Naive thymus-derived CD4-positive, alpha-beta T cell (primary cell): ENCODE measurements at regions not wholly inside any gene's neighbourhood (a gene's known extent, or its start where the extent isn't known, plus 50 kb on each side); places are given as distances from the start of the nearest gene placed in this dataset.

ENCODE experiments used
- ATAC-seq: fragments of 150-1000 bp; cut with Tn5 transposase; 2 replicates; pipeline ENCODE4 v1.10.0; 2021; ENCODE audit warnings: mild to moderate bottlenecking, moderate library complexity
- CTCF ChIA-PET: fragments of 350-600 bp; sonication (Branson Sonifier 250); formaldehyde crosslinking; loops from one replicate; lab custom pipeline; 2021; ENCODE audit warnings: antibody characterized with exemption; lab: Charles Lee
- POLR2A ChIA-PET: fragments of 350-600 bp; sonication (Branson Sonifier 250); formaldehyde crosslinking; loops from one replicate; lab custom pipeline; 2021; ENCODE audit warnings: antibody characterized with exemption, inconsistent platforms; lab: Charles Lee
- DNase-seq, 9 donors: peaks; one replicate each; pipeline versions ENCODE4 v3.0.0 to v3.0.0-alpha.2; 2020 to 2022; ENCODE audit warnings: mixed read lengths in 1 of 9
- H3K27ac ChIP-seq: one replicate; pipeline ENCODE4 v1.7.0; 2013; ENCODE audit warnings: mild to moderate bottlenecking, low read depth, low read length, moderate library complexity
- H3K27me3 ChIP-seq, 2 donors: one replicate each; pipeline ENCODE4 v1.7.0; 2013; ENCODE audit warnings: low read length in 2 of 2, mild to moderate bottlenecking in 2 of 2, moderate library complexity in 2 of 2; ENCODE audit not compliant: control insufficient read depth in 2 of 2, insufficient read depth in 2 of 2
- H3K36me3 ChIP-seq, 3 experiments: 1 replicate in 2 of 3; 2 replicates in 1 of 3; pipeline ENCODE4 v1.7.0; 2013; ENCODE audit warnings: low read length in 3 of 3, mild to moderate bottlenecking in 3 of 3, moderate library complexity in 1 of 3; ENCODE audit not compliant: insufficient read depth in 3 of 3, control insufficient read depth in 2 of 3
- H3K4me1 ChIP-seq, 2 donors: one replicate each; pipeline ENCODE4 v1.7.0; 2013; ENCODE audit warnings: low read length in 2 of 2, mild to moderate bottlenecking in 2 of 2, moderate library complexity in 1 of 2; ENCODE audit not compliant: control insufficient read depth in 2 of 2, insufficient read depth in 2 of 2
- H3K4me3 ChIP-seq: 2 replicates; pipeline ENCODE4 v1.7.0; 2013; ENCODE audit warnings: mild to moderate bottlenecking, low read length
- H3K9me3 ChIP-seq, 3 experiments: 1 replicate in 2 of 3; 2 replicates in 1 of 3; pipeline ENCODE4 v1.7.0; 2013; ENCODE audit warnings: low read length in 3 of 3; ENCODE audit not compliant: control insufficient read depth in 2 of 3
- H3K27ac Mint-ChIP-seq, 9 donors: one replicate each; pipeline ENCODE4 v1.8.0; 2020 to 2022; ENCODE audit warnings: mixed read lengths in 9 of 9, mild to moderate bottlenecking in 8 of 9, moderate library complexity in 5 of 9, inconsistent platforms in 2 of 9
- H3K27me3 Mint-ChIP-seq, 5 donors: one replicate each; pipeline ENCODE4 v1.8.0; 2021 to 2022; ENCODE audit warnings: mixed read lengths in 5 of 5, mild to moderate bottlenecking in 1 of 5
- H3K36me3 Mint-ChIP-seq, 5 donors: one replicate each; pipeline ENCODE4 v1.8.0; 2020 to 2022; ENCODE audit warnings: mixed read lengths in 5 of 5, mild to moderate bottlenecking in 3 of 5, inconsistent platforms in 1 of 5
- H3K4me1 Mint-ChIP-seq, 7 donors: one replicate each; pipeline ENCODE4 v1.8.0; 2020 to 2022; ENCODE audit warnings: mixed read lengths in 7 of 7, mild to moderate bottlenecking in 3 of 7, inconsistent platforms in 1 of 7
- H3K4me3 Mint-ChIP-seq, 10 donors: one replicate each; pipeline ENCODE4 v1.8.0; 2020 to 2022; ENCODE audit warnings: mild to moderate bottlenecking in 10 of 10, mixed read lengths in 10 of 10, moderate library complexity in 6 of 10, inconsistent platforms in 2 of 10
- H3K9me3 Mint-ChIP-seq, 11 donors: one replicate each; pipeline ENCODE4 v1.8.0; 2020 to 2022; ENCODE audit warnings: mixed read lengths in 11 of 11, mild to moderate bottlenecking in 4 of 11, inconsistent platforms in 1 of 11, moderate library complexity in 1 of 11
- intact Hi-C, 2 donors: fragments of 100-400 bp; cut with micrococcal nuclease; formaldehyde crosslinking; loops; one replicate each; pipeline ENCODE4 v1.15.1; 2023

- no peak overlapping the region for H3K27ac Mint-ChIP-seq
- no peaks in the 10 kb centered on the region for H3K27me3 Mint-ChIP-seq
- Histone ChIP-seq H3K4me1 (no peaks in the 10 kb centered on the region), H3K4me3 (no peak overlapping the region), H3K27ac (no peak overlapping the region), H3K9me3 (no peaks in the 10 kb centered on the region), H3K36me3 (no peaks in the 10 kb centered on the region), H3K27me3 (no peaks in the 10 kb centered on the region)
- CTCF ChIA-PET = no interaction called here
- no peak overlapping the region for H3K4me3 Mint-ChIP-seq
- POLR2A ChIA-PET = no interaction called here
- intact Hi-C loops = no loop called here
- peaks cover 0 to 19% (median 2%) of the 10 kb centered on the region in 11 donors for H3K9me3 Mint-ChIP-seq
- no peaks in the 10 kb centered on the region for H3K36me3 Mint-ChIP-seq
- H3K4me1 Mint-ChIP-seq = no peaks in the 10 kb centered on the region
- DNase-seq = no peak
- ATAC-seq = no peak
These were observed 498.3 kb downstream of the RIT2 start for GRCh38 chr18:42617221-42617620.

GRCh38 chr18:42619771-42620170 lies 495.7 kb downstream of the RIT2 start:
- no peaks in the 10 kb centered on the region for H3K36me3 ChIP-seq
- no peaks in the 10 kb centered on the region for H3K27me3 ChIP-seq
- H3K4me1 ChIP-seq = no peaks in the 10 kb centered on the region
- Mint-ChIP-seq H3K27me3 (no peaks in the 10 kb centered on the region), H3K9me3 (peaks cover 0 to 21% (median 2%) of the 10 kb centered on the region in 11 donors), H3K36me3 (peaks cover 0 to 1% (median 0%) of the 10 kb centered on the region in 5 donors), H3K4me1 (no peaks in the 10 kb centered on the region), H3K4me3 (no peak overlapping the region), H3K27ac (no peak overlapping the region)
- no peak overlapping the region for H3K4me3 ChIP-seq
- H3K27ac ChIP-seq = no peak overlapping the region
- intact Hi-C loops = no loop called here
- no peak for ATAC-seq
- ChIA-PET CTCF (no interaction called here), POLR2A (no interaction called here)
- no peak for DNase-seq
- no peaks in the 10 kb centered on the region for H3K9me3 ChIP-seq

GRCh38 chr18:42620657-42621056 lies 494.8 kb downstream of the RIT2 start:
- Mint-ChIP-seq H3K4me3 (no peak overlapping the region), H3K27me3 (no peaks in the 10 kb centered on the region), H3K9me3 (peaks cover 0 to 24% (median 4%) of the 10 kb centered on the region in 11 donors), H3K4me1 (no peaks in the 10 kb centered on the region), H3K36me3 (peaks cover 0 to 5% (median 0%) of the 10 kb centered on the region in 5 donors), H3K27ac (no peak overlapping the region)
- ChIA-PET POLR2A (no interaction called here), CTCF (no interaction called here)
- ATAC-seq (no peak), DNase-seq (no peak)
- Histone ChIP-seq H3K4me3 (no peak overlapping the region), H3K27ac (no peak overlapping the region), H3K36me3 (no peaks in the 10 kb centered on the region), H3K9me3 (no peaks in the 10 kb centered on the region), H3K27me3 (no peaks in the 10 kb centered on the region), H3K4me1 (no peaks in the 10 kb centered on the region)
- intact Hi-C loops = no loop called here

GRCh38 chr18:42623935-42624334 lies 491.6 kb downstream of the RIT2 start:
- H3K9me3 ChIP-seq = no peaks in the 10 kb centered on the region
- H3K27me3 ChIP-seq = no peaks in the 10 kb centered on the region
- Mint-ChIP-seq H3K27me3 (no peaks in the 10 kb centered on the region), H3K4me1 (no peaks in the 10 kb centered on the region), H3K9me3 (peaks cover 0 to 21% (median 3%) of the 10 kb centered on the region in 11 donors), H3K36me3 (peaks cover 0 to 5% (median 0%) of the 10 kb centered on the region in 5 donors), H3K4me3 (no peak overlapping the region), H3K27ac (no peak overlapping the region)
- ATAC-seq = no peak
- intact Hi-C loops = no loop called here
- CTCF ChIA-PET = no interaction called here
- no peak for DNase-seq
- H3K4me1 ChIP-seq = no peaks in the 10 kb centered on the region
- H3K36me3 ChIP-seq = no peaks in the 10 kb centered on the region
- H3K27ac ChIP-seq = no peak overlapping the region
- no peak overlapping the region for H3K4me3 ChIP-seq
- POLR2A ChIA-PET = no interaction called here

GRCh38 chr18:42632801-42633200 lies 482.7 kb downstream of the RIT2 start:
- H3K27ac Mint-ChIP-seq = no peak overlapping the region
- no peak for ATAC-seq
- Histone ChIP-seq H3K36me3 (no peaks in the 10 kb centered on the region), H3K9me3 (no peaks in the 10 kb centered on the region), H3K4me3 (no peak overlapping the region), H3K27ac (no peak overlapping the region), H3K27me3 (no peaks in the 10 kb centered on the region), H3K4me1 (no peaks in the 10 kb centered on the region)
- no peak for DNase-seq
- intact Hi-C loops = no loop called here
- H3K27me3 Mint-ChIP-seq = no peaks in the 10 kb centered on the region
- H3K9me3 Mint-ChIP-seq = peaks cover 0 to 17% (median 3%) of the 10 kb centered on the region in 11 donors
- ChIA-PET POLR2A (no interaction called here), CTCF (no interaction called here)
- no peaks in the 10 kb centered on the region for H3K4me1 Mint-ChIP-seq
- H3K36me3 Mint-ChIP-seq = no peaks in the 10 kb centered on the region
- no peak overlapping the region for H3K4me3 Mint-ChIP-seq

GRCh38 chr18:42635378-42636048 lies 480.0 kb downstream of the RIT2 start:
- Histone ChIP-seq H3K27ac (no peak overlapping the region), H3K36me3 (no peaks in the 10 kb centered on the region), H3K4me1 (no peaks in the 10 kb centered on the region), H3K9me3 (no peaks in the 10 kb centered on the region), H3K27me3 (no peaks in the 10 kb centered on the region), H3K4me3 (no peak overlapping the region)
- peaks cover 0 to 6% (median 0%) of the 10 kb centered on the region in 5 donors for H3K36me3 Mint-ChIP-seq
- H3K27ac Mint-ChIP-seq = no peak overlapping the region
- no peaks in the 10 kb centered on the region for H3K27me3 Mint-ChIP-seq
- POLR2A ChIA-PET = no interaction called here
- H3K4me3 Mint-ChIP-seq = no peak overlapping the region
- CTCF ChIA-PET = no interaction called here
- DNase-seq (no peak), ATAC-seq (no peak)
- intact Hi-C loops = no loop called here
- no peaks in the 10 kb centered on the region for H3K4me1 Mint-ChIP-seq
- H3K9me3 Mint-ChIP-seq = peaks cover 0 to 24% (median 3%) of the 10 kb centered on the region in 11 donors

GRCh38 chr18:42636309-42636708 lies 479.2 kb downstream of the RIT2 start:
- POLR2A ChIA-PET = no interaction called here
- DNase-seq = no peak
- H3K4me1 Mint-ChIP-seq = no peaks in the 10 kb centered on the region
- H3K4me3 ChIP-seq = no peak overlapping the region
- H3K9me3 Mint-ChIP-seq = peaks cover 0 to 22% (median 4%) of the 10 kb centered on the region in 11 donors
- intact Hi-C loops = no loop called here
- no peaks in the 10 kb centered on the region for H3K4me1 ChIP-seq
- no peak overlapping the region for H3K4me3 Mint-ChIP-seq
- ATAC-seq = no peak
- no peaks in the 10 kb centered on the region for H3K9me3 ChIP-seq
- CTCF ChIA-PET = no interaction called here
- H3K27ac ChIP-seq = no peak overlapping the region
- no peaks in the 10 kb centered on the region for H3K27me3 ChIP-seq
- H3K27me3 Mint-ChIP-seq = no peaks in the 10 kb centered on the region
- no peak overlapping the region for H3K27ac Mint-ChIP-seq
- no peaks in the 10 kb centered on the region for H3K36me3 ChIP-seq
- H3K36me3 Mint-ChIP-seq = peaks cover 0 to 6% (median 0%) of the 10 kb centered on the region in 5 donors
